Spinal cord (tissue), 9 donors: ENCODE measurements at regions not wholly inside any gene's neighbourhood (a gene's known extent, or its start where the extent isn't known, plus 50 kb on each side); places are given as distances from the start of the nearest gene placed in this dataset.

Experiments
- DNase-seq, 6 donors: peaks; one replicate each; pipeline versions ENCODE4 v3.0.0 to v3.0.0-alpha.2; 2013 to 2015; ENCODE audit warnings: low spot score in 6 of 6, low read depth in 4 of 6
- H3K27ac ChIP-seq: one replicate; pipeline ENCODE4 v1.5.1; 2013; ENCODE audit warnings: low read depth, low read length, control low read depth
- H3K27me3 ChIP-seq: one replicate; pipeline ENCODE4 v1.6.1; 2013; ENCODE audit warnings: low read length; ENCODE audit not compliant: control insufficient read depth, insufficient read depth
- H3K36me3 ChIP-seq: one replicate; pipeline ENCODE4 v1.6.1; 2013; ENCODE audit warnings: low read length; ENCODE audit not compliant: control insufficient read depth, insufficient read depth
- H3K4me1 ChIP-seq: one replicate; pipeline ENCODE4 v1.6.1; 2013; ENCODE audit warnings: low read length; ENCODE audit not compliant: control insufficient read depth, insufficient read depth
- H3K4me3 ChIP-seq: one replicate; pipeline ENCODE4 v1.5.1; 2013; ENCODE audit warnings: low read depth, low read length, control low read depth
- H3K9me3 ChIP-seq: one replicate; pipeline ENCODE4 v1.6.1; 2013; ENCODE audit warnings: low read length; ENCODE audit not compliant: control insufficient read depth, insufficient read depth
- WGBS: methylation state at CpG from one replicate; pipeline ENCODE4 v1.1.5; 2013; ENCODE audit warnings: missing lambda C conversion rate; ENCODE audit not compliant: insufficient coverage; 5-methylcytosine and 5-hydroxymethylcytosine counted together
- donor health status: healthy.

DNA sequence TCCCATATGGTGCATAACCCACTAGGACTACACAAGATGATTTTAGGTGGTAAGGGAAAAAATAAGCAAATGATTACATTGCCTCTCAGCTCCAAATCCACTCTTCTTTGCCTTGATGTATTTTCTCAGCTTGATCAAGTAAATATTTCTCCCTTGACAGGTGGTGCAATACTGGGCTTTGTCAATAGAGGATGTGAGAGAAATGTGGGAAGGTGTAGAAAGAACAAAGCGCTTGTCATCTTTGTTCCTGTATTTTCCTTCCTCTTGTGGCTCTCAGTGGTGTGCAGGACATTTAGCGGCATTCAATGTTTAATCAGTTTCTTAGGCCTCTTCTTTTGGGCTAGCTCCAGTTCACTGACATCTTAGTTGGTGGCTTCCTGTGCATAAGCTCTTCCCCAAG, 1165.8 kb upstream of the GOT2 start:
- H3K36me3 ChIP-seq = no peaks in the 10 kb centered on the region
- 100% methylated on average over 1 of the region's 2 CpGs for WGBS
- H3K27ac ChIP-seq = no peak overlapping the region
- H3K4me3 ChIP-seq = no peak overlapping the region
- H3K9me3 ChIP-seq = no peaks in the 10 kb centered on the region
- DNase-seq = no peak
- H3K4me1 ChIP-seq = no peaks in the 10 kb centered on the region
- H3K27me3 ChIP-seq = no peaks in the 10 kb centered on the region

DNA sequence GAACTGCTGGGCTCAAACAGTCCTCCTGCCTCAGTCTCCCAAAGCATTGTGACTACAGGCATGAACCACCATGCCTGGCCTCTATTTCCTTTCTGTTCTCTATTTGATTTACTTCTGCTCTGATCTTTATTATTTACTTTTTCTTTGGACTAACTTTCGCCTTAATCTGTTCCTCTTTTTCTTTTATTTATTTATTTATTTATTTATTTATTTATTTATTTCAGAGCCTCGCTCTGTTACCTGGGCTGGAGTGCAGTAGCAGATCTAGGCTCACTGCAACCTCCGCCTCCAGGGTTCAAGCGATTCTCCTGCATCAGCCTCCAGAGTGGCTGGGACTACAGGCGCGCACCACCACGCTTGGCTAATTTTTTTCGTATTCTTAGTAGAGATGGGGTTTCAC, 1158.3 kb upstream of the GOT2 start:
- no peaks in the 10 kb centered on the region for H3K27me3 ChIP-seq
- no peak for DNase-seq
- H3K36me3 ChIP-seq = no peaks in the 10 kb centered on the region
- H3K4me3 ChIP-seq = no peak overlapping the region
- peaks cover 3% of the 10 kb centered on the region for H3K9me3 ChIP-seq
- WGBS = 100% methylated on average over 2 of the region's 8 CpGs
- no peaks in the 10 kb centered on the region for H3K4me1 ChIP-seq
- no peak overlapping the region for H3K27ac ChIP-seq

DNA sequence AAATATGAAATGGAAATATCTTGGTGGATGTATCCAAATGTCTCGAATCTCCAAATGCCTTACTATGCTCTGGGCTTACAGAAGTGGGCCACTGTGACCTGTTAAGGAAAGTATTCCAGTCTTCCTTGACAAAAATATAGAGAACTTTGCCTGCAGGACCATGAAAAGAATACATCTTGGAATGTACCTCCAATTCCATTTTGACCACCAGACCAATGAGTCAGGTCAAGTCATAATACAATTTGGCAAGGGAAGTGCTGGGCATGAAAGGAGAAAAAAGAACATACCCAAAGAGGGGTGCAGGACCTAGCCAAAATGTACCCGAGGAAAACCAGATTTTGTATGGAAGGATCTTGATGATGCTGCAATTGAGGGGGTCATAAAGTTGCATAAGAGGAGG, 1153.7 kb upstream of the GOT2 start:
- H3K36me3 ChIP-seq = no peaks in the 10 kb centered on the region
- no peaks in the 10 kb centered on the region for H3K27me3 ChIP-seq
- H3K27ac ChIP-seq = no peak overlapping the region
- no peak overlapping the region for H3K4me3 ChIP-seq
- no CpG with 5 or more reads among the region's 2 CpGs for WGBS
- H3K4me1 ChIP-seq = no peaks in the 10 kb centered on the region
- DNase-seq = no peak
- peaks cover 3% of the 10 kb centered on the region for H3K9me3 ChIP-seq

DNA sequence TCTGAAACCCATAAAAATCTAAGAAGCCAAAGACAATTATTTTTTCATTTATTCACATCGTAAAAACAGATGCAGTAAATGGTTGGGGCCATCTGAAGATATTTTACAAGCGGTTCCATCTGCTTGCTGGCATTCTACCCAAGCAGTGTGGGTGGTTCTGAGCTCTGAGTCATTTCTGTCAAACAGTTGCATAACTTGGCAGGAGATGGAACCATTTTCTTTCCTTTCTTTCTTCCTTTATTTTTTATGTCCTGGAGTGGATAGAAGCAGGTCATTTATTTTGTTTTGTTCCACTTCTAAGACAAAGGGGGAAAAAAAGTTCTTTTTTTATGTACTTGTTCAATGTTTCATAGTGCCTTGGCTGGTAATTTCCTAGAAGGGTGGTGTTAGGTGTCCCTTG, 1151.9 kb upstream of the GOT2 start:
- H3K4me3 ChIP-seq = no peak overlapping the region
- no peaks in the 10 kb centered on the region for H3K36me3 ChIP-seq
- DNase-seq = peak in 2 of 6 donors; percentile 34 to 92
- no peaks in the 10 kb centered on the region for H3K4me1 ChIP-seq
- peaks cover 3% of the 10 kb centered on the region for H3K9me3 ChIP-seq
- WGBS = no CpG with 5 or more reads among the region's 2 CpGs
- no peaks in the 10 kb centered on the region for H3K27me3 ChIP-seq
- no peak overlapping the region for H3K27ac ChIP-seq

DNA sequence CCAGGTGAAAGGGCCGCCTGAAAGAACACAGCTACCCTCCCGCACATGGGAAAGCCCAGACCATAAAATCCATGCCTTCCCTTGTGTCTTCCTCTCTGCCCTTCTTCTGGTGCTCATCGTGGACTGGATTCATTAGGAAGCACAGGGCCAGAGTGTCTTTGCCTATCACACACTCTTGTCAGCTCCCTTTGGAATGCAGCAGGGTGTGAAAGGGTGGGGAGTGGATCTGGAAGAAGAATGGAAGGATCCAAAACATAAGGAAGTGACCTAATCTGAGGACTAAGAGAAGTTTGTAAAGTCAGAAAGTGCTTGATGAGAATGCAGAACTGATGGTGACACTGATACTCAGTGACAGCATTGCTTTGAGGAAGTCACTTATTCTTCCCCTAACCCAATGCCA, 1147.3 kb upstream of the GOT2 start:
- no peak for DNase-seq
- Histone ChIP-seq H3K36me3 (no peaks in the 10 kb centered on the region), H3K4me1 (no peaks in the 10 kb centered on the region), H3K9me3 (no peaks in the 10 kb centered on the region), H3K27ac (no peak overlapping the region), H3K4me3 (no peak overlapping the region), H3K27me3 (no peaks in the 10 kb centered on the region)
- whole genome bisulfite sequencing = no CpG with 5 or more reads among the region's 3 CpGs

DNA sequence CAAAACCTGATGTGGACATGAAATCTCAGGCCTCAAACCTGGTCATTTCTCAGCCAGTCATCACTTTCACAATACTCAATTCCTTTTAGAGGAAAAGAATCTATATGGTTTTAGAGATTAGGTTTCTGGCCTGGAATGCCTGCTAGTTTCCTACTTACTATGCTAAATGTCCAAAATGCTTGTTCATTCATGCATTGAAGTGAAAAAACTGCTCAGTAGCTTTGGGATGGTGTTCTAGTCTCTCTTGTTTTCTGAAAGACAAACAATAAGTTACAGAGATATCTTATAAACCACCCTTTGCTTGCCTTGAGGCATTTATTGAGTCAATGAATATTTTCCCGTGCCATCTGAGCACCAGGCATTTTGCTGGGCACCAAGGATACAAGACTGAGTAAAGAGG, 1146.5 kb upstream of the GOT2 start:
- H3K4me1 ChIP-seq = no peaks in the 10 kb centered on the region
- no peaks in the 10 kb centered on the region for H3K27me3 ChIP-seq
- H3K9me3 ChIP-seq = no peaks in the 10 kb centered on the region
- H3K27ac ChIP-seq = no peak overlapping the region
- no peak overlapping the region for H3K4me3 ChIP-seq
- no CpG with 5 or more reads among the region's 1 CpG for WGBS
- DNase-seq = no peak
- no peaks in the 10 kb centered on the region for H3K36me3 ChIP-seq

DNA sequence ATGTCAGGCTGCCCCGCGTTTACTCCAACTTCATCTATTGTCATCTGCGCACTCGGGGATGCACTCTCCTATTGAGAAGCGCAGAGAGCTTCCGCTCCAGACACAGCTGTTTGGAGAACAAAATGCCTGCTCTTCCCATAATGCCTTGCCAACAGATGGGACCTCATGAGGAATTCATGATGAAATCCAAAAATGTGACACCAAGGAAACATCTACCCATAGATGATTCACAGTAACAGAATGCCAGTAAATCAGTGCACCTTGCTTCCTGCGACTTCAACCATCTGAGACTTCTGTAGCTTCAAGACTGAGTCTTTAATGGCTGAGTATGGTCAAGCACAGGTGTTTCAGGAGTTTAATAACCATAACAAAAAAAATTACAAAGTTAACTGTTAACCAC, 1144.9 kb upstream of the GOT2 start:
- no peaks in the 10 kb centered on the region for H3K27me3 ChIP-seq
- H3K36me3 ChIP-seq = no peaks in the 10 kb centered on the region
- no peak overlapping the region for H3K27ac ChIP-seq
- no peak overlapping the region for H3K4me3 ChIP-seq
- 93% methylated on average over 7 of the region's 7 CpGs for WGBS
- H3K4me1 ChIP-seq = no peaks in the 10 kb centered on the region
- peak in 1 of 6 donors; percentile 9 for DNase-seq
- H3K9me3 ChIP-seq = no peaks in the 10 kb centered on the region

DNA sequence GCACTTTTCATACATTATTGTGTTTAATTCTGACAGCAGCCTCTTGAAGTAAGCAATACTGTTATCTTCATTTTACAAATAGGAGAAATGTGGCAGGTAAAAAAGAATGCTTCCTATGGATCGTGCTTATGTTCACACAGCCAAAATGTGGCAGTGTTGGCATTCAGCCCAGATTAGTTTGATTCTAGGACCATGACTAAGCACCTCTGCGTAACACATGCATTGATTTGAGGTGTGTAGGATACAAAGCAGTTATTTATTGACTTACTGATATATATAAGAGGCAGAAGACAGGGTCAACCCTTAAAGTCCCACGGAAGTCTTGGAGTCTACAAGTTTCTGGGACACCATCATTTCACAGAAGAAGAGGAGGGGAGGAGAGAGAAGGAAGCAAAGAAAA, 1144.4 kb upstream of the GOT2 start:
- Histone ChIP-seq H3K27me3 (no peaks in the 10 kb centered on the region), H3K9me3 (no peaks in the 10 kb centered on the region), H3K27ac (no peak overlapping the region), H3K36me3 (no peaks in the 10 kb centered on the region), H3K4me3 (no peak overlapping the region), H3K4me1 (no peaks in the 10 kb centered on the region)
- peak in 1 of 6 donors; percentile 75 for DNase-seq
- WGBS = no CpG with 5 or more reads among the region's 3 CpGs

DNA sequence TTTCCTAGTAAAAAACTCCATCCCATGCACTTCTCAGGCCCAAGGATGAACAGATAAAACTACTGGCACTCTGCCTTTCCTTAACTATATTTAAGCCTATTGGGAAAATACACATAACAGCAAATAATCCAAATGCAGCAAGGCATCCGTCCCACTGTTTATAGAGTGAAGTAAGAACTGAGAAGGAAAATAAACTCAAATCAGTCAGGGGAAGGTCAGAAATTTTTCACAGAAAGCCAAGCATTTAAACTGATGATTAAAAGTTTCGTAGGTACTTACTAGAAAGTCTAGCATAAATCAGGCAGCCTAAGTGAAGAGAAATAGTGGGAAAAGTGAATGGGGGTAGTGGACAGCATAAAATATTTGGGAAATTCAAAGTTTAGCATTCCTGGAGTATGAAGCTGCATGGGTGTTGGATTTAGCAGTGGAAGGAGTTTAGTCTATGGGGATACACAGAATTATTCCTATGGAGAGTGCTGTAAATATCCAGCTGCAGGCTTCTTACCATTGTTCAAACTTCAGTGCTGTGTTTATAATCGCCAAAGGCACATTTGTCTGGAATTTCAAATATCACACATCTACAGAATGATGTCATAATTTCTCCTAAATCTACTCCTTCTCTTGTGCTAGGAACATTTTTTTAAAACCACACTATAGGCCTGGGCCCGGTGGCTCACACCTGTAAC, 1131.0 kb upstream of the GOT2 start:
- Histone ChIP-seq H3K4me1 (no peaks in the 10 kb centered on the region), H3K4me3 (no peak overlapping the region), H3K9me3 (no peaks in the 10 kb centered on the region), H3K27ac (no peak overlapping the region), H3K36me3 (no peaks in the 10 kb centered on the region), H3K27me3 (no peaks in the 10 kb centered on the region)
- DNase-seq = no peak
- WGBS = 96% methylated on average over 2 of the region's 4 CpGs

DNA sequence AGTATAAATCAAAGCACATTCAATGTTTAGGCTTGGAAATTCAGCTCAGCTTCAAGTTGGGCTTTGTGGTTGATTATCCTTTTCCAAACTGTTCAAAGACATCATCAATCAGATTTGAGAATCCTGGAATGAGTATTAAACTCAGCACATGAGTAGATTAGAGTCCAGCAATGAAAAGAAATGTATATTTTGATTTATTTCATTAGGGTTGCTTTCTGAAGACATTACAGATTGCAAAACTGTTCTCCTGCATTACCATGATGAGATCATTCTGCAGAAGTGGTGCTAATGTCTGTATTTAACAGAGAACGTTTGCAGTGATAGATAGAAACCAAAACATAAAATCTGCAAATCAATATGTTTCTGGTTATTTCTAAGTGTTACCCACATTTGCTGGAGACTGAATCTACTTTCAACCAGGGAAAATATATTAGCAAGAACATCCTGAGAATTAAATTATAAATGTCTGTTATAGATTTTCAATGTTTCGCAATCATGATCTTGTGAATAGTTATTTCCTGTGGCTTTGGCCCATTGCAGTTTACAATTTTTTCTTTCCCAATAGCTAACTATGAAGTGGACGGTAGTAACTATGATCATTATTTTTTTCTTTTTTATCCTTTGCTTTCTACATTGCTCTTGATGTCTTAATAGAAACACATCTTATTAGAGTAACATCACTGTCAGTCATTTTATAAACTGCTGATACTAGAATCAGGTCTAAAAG, 1125.7 kb upstream of the GOT2 start:
- no peak overlapping the region for H3K4me3 ChIP-seq
- H3K36me3 ChIP-seq = no peaks in the 10 kb centered on the region
- no peak overlapping the region for H3K27ac ChIP-seq
- H3K9me3 ChIP-seq = no peaks in the 10 kb centered on the region
- no peaks in the 10 kb centered on the region for H3K27me3 ChIP-seq
- DNase-seq = no peak
- H3K4me1 ChIP-seq = no peaks in the 10 kb centered on the region
- WGBS = no CpG with 5 or more reads among the region's 3 CpGs
